ENCODE measurements at regions not wholly inside any gene's neighbourhood (a gene's known extent, or its start where the extent isn't known, plus 50 kb on each side); places are given as distances from the start of the nearest gene placed in this dataset.

GRCh38 chr6:106825156-106825555 lies 149.4 kb downstream of the CD24 start:
- POLR2A ChIA-PET = no interaction called here
- RAD21 ChIA-PET (ENCODE audit: low non-redundant PET in 1 of 2, low total read pairs in 2 of 2, uncharacterized antibody in 2 of 2, unreplicated experiment in 2 of 2) = no interaction called here
- no TSS peak for BruUV-seq (replicated peaks)

More at GRCh38 chr6:106825156-106825555, 149.4 kb downstream of the CD24 start:
- no peak for ATAC-seq
- no peak overlapping the region for H3K27ac ChIP-seq (ENCODE audit: low read depth, low read length)
- no peaks in the 10 kb centered on the region for H3K9me2 ChIP-seq (ENCODE audit: insufficient read depth)
- no peak overlapping the region for H3K4me2 ChIP-seq (ENCODE audit: low read length)
- H3K9me3 ChIP-seq (ENCODE audit: control insufficient read depth in 1 of 2, insufficient read depth in 1 of 2, low read depth in 1 of 2, low read length in 2 of 2) = no peaks in the 10 kb centered on the region
- CTCF ChIA-PET = no interaction called here
- no peak for DNase-seq (ENCODE audit: low read depth, low spot score)
- TF ChIP-seq POLR2AphosphoS5 (IDR thresholded peaks at IDR 0.05; ENCODE audit: low read depth, low read length) = no peak
- no peak for TF ChIP-seq CEBPB (IDR thresholded peaks at IDR 0.05; ENCODE audit: low read depth)
- TF ChIP-seq CBX3 (IDR thresholded peaks at IDR 0.05; ENCODE audit: low read depth) = no peak
- TF ChIP-seq ATF3 (IDR thresholded peaks at IDR 0.05) = no peak
- TF ChIP-seq ZFX (IDR thresholded peaks at IDR 0.05) = peak; percentile 26; the same call in 1 of the 2 replicates
- no peak for TF ChIP-seq ZNF274 (IDR thresholded peaks at IDR 0.05; ENCODE audit: low read depth, low read length)
- TF ChIP-seq CTCF (IDR thresholded peaks at IDR 0.05 in 2 of 3, conservative IDR thresholded peaks at IDR 0.05 in 1 of 3; ENCODE audit: borderline replicate concordance in 1 of 3, insufficient read depth in 1 of 3, low read depth in 2 of 3, low read length in 2 of 3) = no peak
- TF ChIP-seq ELF1 (IDR thresholded peaks at IDR 0.05; ENCODE audit: borderline replicate concordance, low read depth) = no peak
- intact Hi-C loops (cut with micrococcal nuclease) = no loop called here
- no peaks in the 10 kb centered on the region for H4K20me1 ChIP-seq (ENCODE audit: insufficient read depth)
- no peak overlapping the region for H3K9ac ChIP-seq (ENCODE audit: low read length)
- H2AFZ ChIP-seq (ENCODE audit: low read depth, low read length, poor library complexity, severe bottlenecking) = no peak overlapping the region
- no peaks in the 10 kb centered on the region for H3K27me3 ChIP-seq (ENCODE audit: insufficient read depth, low read length)
- no peaks in the 10 kb centered on the region for H3K4me1 ChIP-seq (ENCODE audit: control insufficient read depth in 1 of 2, insufficient read depth in 2 of 2, low read length in 2 of 2)
- H3K4me3 ChIP-seq (replicated peaks in 1 of 2; ENCODE audit: low read depth in 1 of 2, low read length in 2 of 2) = no peak overlapping the region
- H3K79me2 ChIP-seq (ENCODE audit: insufficient read depth, low read length) = no peaks in the 10 kb centered on the region
- no peaks in the 10 kb centered on the region for H3K36me3 ChIP-seq (ENCODE audit: control insufficient read depth in 1 of 2, insufficient read depth in 2 of 2, low read length in 2 of 2)
